ENCODE measurements at regions not wholly inside any gene's neighbourhood (a gene's known extent, or its start where the extent isn't known, plus 50 kb on each side); places are given as distances from the start of the nearest gene placed in this dataset.
"Not testable (repeated sequence)": the region's sequence is repeated elsewhere in the genome, so short reads cannot be mapped to it uniquely, and the experiment has no call there.

GRCh38 chr15:30195355-30196008 lies 60.6 kb downstream of the GOLGA8T start:
- H3K4me3 ChIP-seq (ENCODE audit: low read depth, low read length); DNase-seq (ENCODE audit: low read depth): not testable (repeated sequence)

GRCh38 chr15:30196009-30196375 lies 61.1 kb downstream of the GOLGA8T start:
- DNase-seq (ENCODE audit: low read depth), result peak; percentile 0

GRCh38 chr15:30196769-30197168 lies 61.9 kb downstream of the GOLGA8T start:
- not testable (repeated sequence) for DNase-seq (ENCODE audit: low read depth); H3K4me3 ChIP-seq (ENCODE audit: low read depth, low read length)

More at GRCh38 chr15:30196009-30196375, 61.1 kb downstream of the GOLGA8T start:
- not testable (repeated sequence) for H3K4me3 ChIP-seq (ENCODE audit: low read depth, low read length)

GRCh38 chr15:30201517-30201916 lies 66.7 kb downstream of the GOLGA8T start:
- not testable (repeated sequence) for H3K4me3 ChIP-seq (ENCODE audit: low read depth, low read length); DNase-seq (ENCODE audit: low read depth)

GRCh38 chr15:30213733-30214132 lies 78.9 kb downstream of the GOLGA8T start:
- not testable (repeated sequence) for H3K4me3 ChIP-seq (ENCODE audit: low read depth, low read length); DNase-seq (ENCODE audit: low read depth)

GRCh38 chr15:30221803-30222202 lies 87.0 kb downstream of the GOLGA8T start:
- DNase-seq (ENCODE audit: low read depth); H3K4me3 ChIP-seq (ENCODE audit: low read depth, low read length): not testable (repeated sequence)

GRCh38 chr15:30222798-30223591 lies 88.1 kb downstream of the GOLGA8T start:
- H3K4me3 ChIP-seq (ENCODE audit: low read depth, low read length); DNase-seq (ENCODE audit: low read depth): not testable (repeated sequence)

- not testable (repeated sequence) for DNase-seq (ENCODE audit: low read depth); H3K4me3 ChIP-seq (ENCODE audit: low read depth, low read length)
Measured at GRCh38 chr15:30225233-30225891, 90.5 kb downstream of the GOLGA8T start.

- H3K4me3 ChIP-seq (ENCODE audit: low read depth, low read length); DNase-seq (ENCODE audit: low read depth): not testable (repeated sequence)
Measured at GRCh38 chr15:30261432-30262141, 126.7 kb downstream of the GOLGA8T start.

- DNase-seq (ENCODE audit: low read depth); H3K4me3 ChIP-seq (ENCODE audit: low read depth, low read length): not testable (repeated sequence)
Measured at GRCh38 chr15:30262142-30262460, 127.2 kb downstream of the GOLGA8T start.

- not testable (repeated sequence) for H3K4me3 ChIP-seq (ENCODE audit: low read depth, low read length)
Measured at GRCh38 chr15:30264000-30264399, 129.1 kb downstream of the GOLGA8T start.

GRCh38 chr15:30295150-30295844 lies 98.0 kb downstream of the CHRFAM7A start:
- DNase-seq (ENCODE audit: low read depth); H3K4me3 ChIP-seq (ENCODE audit: low read depth, low read length): not testable (repeated sequence)

More at GRCh38 chr15:30264000-30264399, 129.1 kb downstream of the GOLGA8T start:
- not testable (repeated sequence) for DNase-seq (ENCODE audit: low read depth)

- not testable (repeated sequence) for DNase-seq (ENCODE audit: low read depth)
Measured at GRCh38 chr15:30303968-30304367, 89.4 kb downstream of the CHRFAM7A start.

More at GRCh38 chr15:30303968-30304367, 89.4 kb downstream of the CHRFAM7A start:
- H3K4me3 ChIP-seq (ENCODE audit: low read depth, low read length), result not testable (repeated sequence)

Measured in GM12865 (cell line).